GM23248 (cell line): ENCODE measurements at regions not wholly inside any gene's neighbourhood (a gene's known extent, or its start where the extent isn't known, plus 50 kb on each side); places are given as distances from the start of the nearest gene placed in this dataset.

Experiments
- EZH2 ChIP-seq: fragments of 200-600 bp; sonication (generic); IDR thresholded peaks from 2 replicates; pipeline ENCODE4 v1.6.1; 2018; ENCODE audit warnings: antibody characterized with exemption, mild to moderate bottlenecking; ENCODE audit not compliant: insufficient read depth, poor library complexity, severe bottlenecking
- EZH2phosphoT487 ChIP-seq: fragments of 200-600 bp; sonication (generic); IDR thresholded peaks from 2 replicates; pipeline ENCODE4 v1.6.1; 2018; ENCODE audit warnings: antibody characterized with exemption, moderate library complexity, mild to moderate bottlenecking, low read depth; ENCODE audit not compliant: insufficient read depth

DNA sequence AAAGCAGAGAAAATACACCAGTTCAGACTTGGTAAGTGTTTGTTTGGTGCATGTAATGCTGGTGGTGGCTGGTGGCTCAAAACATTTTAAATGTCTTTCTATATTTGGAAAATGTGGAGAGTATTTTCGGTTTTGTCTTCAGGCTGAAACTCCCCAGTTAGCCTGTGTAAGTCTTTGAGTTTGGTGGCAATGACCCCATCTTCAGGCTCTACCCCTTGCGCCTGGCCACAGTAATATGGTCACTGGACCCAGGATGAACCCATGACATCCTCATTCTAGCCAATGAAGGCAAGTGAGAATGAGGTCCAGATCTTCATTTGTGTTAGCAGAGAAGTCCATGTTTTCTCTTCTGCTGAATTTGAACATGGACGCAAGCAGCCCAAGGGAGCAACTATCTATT lies 422.6 kb downstream of the BRINP1 start:
- TF ChIP-seq EZH2phosphoT487 (no peak), EZH2 (no peak)
